ENCODE measurements at regions not wholly inside any gene's neighbourhood (a gene's known extent, or its start where the extent isn't known, plus 50 kb on each side); places are given as distances from the start of the nearest gene placed in this dataset.

DNA sequence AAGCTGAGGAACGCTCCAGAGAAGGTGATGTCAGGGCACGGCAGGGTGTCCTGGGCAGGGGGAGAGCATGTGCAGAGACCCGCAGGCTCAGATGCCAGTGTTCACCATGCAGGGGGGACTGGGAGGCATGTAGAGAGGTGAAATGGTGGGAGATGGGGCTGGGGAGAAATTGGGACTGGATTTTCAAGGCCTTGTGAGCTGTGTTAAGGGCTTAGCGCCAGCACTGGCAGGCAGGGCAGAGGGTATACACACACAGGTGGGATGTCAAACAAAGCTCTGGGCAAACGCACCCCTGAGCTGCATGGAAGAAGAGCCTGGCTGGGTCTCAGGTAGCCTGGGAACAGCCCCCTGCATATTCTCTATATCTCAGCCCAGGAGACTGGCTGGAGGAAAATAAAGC, 282.7 kb downstream of the SHQ1 start:
- no peak for DNase-seq

DNA sequence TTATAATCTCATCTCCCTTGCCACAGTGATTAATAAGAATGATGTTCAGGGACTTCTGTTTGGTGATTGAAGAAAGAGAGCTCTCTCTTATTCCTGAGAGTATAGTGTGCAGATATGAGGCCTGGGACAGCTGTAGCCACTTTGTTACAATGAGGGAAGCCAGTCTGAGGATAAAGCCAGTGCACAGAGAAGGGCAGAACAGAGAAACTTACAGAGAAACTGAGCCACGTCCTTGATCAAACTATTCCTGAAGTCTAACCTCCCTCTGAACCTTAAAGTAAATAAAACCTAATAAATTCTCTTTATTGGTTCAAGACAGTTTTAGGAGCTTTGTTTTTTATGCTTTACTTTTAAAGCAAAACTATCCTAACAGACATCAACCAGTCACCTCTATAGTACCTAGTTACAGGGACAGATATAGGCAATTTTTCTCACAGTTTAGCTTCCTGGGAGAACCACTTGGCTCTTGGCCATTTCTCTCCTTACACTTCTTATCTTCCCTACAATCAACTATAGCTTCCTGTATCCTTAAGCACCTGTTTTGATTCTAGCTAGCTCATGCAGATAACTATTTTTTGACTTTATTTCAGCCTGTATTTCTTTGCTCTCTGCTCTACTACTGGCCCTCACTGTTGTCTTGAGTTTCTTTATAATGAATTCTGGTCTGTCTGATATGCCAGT, 284.4 kb downstream of the SHQ1 start:
- DNase-seq: no peak

DNA sequence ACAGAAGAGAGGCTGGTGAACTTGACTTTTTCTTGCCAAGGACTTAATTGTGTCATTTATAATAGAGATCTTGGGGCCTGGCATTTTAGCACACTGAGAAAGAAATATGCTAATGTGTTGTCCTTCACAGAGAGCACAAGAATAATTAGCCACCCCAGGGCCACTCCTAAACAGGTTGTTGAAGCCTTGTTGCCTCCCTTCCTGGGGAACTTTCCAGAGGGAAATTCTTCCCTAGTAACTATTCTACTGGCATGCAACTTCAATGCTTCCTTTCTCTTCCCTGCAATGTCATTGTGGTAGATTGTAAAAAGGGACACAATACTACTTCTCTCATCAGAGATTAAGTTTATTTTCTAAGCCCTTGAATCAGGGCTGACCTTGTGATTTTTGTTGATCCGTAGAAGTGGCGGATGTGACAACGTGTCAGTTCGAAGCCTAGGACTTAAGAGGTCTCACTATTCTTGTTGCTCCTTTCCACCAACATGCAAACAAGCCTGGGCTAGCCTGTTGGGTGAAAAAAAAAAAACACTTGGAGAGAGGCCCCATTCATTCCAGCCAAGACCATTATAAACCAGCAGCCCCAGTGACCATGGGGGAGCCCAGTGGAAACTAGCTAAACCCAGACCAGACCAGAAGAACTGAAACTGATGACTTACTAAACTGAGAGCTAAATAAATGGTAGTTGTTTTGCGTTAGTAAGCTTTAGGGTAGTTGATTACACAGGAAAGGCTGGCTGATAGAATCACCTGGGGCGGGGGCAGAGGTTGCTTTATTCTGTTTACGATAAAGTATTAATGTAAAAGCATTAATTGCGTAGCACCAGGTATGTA, 287.2 kb downstream of the SHQ1 start:
- no peak for DNase-seq

DNA sequence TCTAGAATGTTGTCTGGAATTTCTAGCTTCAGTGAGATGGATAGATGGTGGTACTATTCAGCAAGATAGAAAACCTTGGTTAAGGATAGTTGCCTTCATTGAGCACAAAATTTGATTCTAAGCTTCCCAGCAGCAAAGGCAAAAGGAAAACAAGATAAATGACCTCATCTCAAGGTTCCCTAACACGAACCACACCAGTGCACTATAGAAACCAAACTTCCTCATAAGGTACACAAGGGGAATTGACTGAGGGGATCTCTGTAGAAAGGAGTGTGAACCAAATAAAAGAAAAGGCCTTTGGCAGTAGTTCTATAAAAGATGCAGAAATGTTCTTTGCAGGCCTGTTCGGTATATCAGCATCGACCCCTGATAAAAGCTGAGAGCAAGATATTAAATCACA, 288.9 kb downstream of the SHQ1 start:
- DNase-seq: no peak

DNA sequence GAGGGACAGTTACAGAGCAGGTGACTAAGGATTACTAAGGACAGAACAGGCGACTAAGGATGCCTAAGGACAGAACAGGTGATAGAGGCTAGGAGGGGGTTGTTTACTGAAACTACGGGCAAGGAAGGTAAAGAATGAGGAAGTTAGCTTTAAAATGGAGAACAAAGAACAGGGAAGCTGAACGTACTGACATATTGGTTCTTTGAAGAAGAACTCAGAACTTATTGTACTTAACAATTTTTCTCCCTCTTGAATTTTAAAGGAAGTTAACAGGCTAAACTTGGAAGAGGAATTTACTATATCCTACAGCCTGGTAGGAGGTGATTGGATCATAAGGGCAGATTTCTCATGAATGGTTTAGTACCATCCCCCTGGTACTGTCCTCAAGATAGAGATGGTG, 290.2 kb downstream of the SHQ1 start:
- DNase-seq: no peak

DNA sequence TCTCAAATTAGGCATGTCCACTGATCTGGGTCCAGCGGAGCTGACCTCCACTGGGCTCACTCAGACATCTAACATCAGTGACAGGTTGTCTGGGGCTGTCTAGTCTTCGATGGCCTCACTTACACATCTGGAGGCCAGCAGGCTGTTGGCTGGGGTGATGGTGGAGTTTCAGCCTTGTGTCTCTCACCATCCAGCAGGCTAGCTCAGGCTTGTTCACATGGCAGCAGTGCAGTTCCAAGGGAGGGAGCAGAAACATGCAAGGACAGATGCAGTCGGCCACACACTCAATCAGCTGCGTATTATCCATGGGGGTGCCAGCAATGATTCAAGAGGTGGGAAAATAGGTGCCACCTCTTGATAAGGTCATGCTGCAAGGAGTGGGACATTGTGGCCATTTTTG, 292.5 kb downstream of the SHQ1 start:
- DNase-seq: no peak

DNA sequence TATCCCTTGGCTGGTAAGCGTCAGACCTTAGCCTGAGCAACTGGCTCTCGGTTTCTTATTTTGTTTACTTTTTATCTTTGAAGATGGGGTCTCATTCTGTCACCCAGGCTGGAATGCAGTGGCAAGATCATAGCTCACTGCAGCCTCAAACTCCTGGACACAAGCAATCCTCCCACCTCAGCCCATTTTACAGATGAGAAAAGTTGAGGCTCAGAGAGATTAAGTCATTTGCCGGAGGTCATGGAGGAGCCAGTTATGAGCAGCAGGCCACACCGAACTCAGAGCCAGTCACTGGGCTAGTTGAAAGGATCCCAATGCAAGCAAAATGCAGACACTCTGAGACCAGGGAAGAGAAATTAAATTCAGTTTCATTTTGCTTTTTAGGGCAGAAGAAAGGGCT, 293.6 kb downstream of the SHQ1 start:
- DNase-seq: no peak

DNA sequence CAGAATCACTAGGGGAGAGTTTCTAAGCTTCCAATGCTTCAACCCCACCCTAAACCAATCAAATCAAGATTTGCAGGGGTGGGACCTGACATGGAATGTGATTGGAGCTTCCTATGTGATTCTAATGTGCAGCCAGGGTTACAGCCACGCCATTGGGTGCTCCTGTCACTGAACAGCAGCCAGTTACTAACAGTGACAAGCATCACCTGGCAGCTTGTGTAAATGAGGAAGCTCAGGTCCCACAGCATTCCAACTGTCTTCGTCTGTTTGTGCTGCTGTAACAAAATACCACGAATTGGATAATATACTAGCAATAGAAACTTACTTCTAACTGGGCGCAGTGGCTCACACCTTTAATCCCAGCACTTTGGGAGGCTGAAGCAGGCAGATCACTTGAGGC, 294.9 kb downstream of the SHQ1 start:
- DNase-seq: no peak

DNA sequence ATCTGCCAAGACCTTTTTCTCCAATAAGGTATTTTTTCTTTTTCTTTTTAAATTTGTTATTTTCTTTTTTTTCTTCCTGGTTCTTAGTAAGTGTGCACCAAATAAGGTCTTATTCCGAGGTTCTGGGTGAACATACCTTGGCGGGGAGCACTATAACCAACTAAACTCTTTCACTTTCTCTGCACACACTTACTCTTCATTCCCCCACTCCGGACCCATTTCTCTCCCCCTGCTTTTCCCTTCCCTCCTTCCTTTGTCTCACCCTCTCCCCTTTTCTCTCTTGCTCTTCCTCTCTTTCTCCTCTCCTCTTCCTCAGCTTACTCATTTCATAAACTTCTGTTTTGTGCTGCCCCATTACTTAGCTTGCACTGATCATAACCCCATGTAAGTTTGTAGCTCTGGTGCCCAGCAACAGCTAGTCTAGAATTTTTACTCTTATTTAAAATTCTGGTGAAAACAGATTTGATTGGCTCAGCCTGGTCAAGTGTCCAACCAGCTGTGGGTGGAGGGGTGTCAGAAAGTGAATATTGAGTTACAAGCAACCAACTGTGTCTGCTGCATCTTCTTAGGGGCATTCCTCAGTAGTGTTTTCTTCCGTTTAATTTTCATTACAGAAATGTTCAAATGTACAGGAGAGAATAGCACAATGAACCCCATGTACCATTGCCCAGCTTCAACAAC, 297.5 kb downstream of the SHQ1 start:
- no peak for DNase-seq

DNA sequence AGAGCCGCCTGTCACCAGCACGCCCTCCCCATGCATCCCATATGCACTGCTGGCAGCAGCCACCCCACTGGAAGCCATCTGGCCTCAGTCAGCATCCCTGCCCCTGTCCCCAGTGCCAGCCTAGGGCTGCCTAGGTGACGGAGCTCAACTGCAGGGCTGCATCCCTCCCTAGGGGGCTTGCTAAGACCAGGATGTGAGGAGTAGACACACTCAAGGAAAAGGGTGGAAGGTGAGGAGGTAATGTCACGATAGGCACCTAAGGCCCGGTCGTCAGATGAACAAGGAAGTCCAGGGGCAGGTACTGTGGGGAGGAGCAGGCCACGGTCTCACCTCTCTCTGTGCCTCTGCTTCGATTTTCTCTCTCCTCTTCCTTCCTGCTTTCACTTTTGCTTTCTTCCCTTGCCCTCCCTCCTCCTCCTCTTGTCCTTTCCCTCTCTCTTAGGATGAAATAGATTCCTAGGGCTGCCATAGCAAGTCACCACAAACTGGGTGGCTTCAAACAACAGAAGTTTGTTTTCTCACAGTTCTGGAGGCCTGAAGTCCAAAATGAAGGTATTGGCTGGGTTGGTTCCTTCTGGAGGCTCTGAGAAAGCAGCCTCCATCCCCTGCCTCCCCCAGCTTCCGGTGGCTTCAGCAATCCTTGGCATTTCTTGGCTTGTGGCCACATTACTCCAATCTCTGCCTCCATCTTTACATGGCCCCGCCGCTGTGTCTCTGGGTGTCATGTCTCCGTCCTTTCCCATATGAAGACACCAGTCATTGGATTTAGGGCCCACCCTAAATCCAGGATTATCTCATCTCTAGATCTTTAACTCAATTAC, 298.3 kb downstream of the SHQ1 start:
- DNase-seq: peak; percentile 21

DNA sequence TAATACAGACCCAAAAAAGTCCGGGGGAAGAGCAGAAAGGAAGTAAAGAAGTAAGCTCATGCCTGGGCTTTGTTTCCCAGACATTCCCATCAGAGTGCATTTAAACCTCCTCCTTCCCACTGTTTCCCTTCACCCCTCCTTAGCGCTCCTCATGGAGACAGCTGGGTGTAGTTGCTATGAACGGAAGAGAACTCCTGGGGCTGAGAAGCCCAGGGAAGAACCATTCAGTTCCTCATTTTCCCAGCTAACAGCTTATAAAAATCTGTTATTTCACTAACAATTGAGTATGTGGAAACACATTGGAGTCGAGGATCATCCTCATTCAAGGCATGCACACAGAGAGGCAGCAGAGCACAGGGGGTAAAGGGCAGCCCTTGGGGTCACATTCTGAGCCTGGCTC, 299.3 kb downstream of the SHQ1 start:
- DNase-seq: no peak

DNA sequence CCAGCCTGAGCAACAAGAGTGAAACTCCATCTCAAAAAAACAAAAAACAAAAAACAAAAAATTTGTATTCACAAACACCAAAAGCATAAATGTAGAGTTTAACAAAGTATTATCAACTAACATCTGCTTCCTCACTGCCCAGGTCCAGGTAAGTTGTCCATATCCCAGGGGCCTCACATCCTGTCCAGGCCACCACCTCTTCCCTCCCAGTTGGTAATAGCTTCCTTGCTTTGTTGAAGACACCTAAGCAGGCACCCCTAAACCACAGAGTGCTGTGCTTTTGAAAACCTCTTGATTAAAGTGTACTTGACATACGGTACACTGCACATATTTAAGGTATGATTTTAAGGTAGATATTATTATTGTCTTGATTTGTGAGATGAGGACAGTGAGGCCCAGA, 299.8 kb downstream of the SHQ1 start:
- no peak for DNase-seq

DNA sequence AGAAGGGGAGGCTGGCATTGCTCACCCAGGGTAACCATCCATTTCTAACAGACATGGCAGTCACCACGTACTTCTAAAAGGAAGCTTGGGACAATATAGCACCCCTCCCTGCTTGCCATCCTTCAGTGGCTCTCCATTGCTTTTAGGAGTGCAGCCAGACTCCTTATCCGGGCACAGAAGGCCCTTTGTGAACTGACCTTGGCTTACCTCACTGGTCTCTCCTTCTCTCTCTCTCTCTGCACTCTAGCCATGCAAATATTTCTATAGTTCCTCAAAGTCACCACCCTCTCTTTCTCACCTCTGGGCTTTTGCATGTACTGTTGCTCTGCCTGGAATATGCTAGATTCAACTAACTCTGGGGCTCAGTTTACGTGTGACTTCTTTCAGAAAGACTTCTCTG, 301.1 kb downstream of the SHQ1 start:
- DNase-seq: no peak

DNA sequence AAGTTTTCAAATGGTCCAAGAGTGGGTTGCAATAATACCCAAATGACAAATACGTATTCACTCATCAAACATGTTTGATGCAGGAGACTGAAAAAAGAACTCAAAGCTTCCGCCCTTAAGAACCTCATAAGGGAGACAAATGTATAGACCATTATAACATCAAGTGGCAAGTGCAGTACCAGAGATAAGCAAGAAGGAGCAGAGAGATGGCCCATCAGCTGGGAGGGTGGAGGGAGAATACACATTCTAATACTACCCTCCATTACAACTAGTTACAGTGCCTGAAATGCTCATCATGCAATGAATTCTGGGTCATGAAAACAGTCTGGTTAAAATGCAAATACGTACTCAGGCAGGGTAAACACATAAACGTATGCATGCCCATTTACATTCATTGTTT, 304.0 kb downstream of the SHQ1 start:
- DNase-seq: no peak

DNA sequence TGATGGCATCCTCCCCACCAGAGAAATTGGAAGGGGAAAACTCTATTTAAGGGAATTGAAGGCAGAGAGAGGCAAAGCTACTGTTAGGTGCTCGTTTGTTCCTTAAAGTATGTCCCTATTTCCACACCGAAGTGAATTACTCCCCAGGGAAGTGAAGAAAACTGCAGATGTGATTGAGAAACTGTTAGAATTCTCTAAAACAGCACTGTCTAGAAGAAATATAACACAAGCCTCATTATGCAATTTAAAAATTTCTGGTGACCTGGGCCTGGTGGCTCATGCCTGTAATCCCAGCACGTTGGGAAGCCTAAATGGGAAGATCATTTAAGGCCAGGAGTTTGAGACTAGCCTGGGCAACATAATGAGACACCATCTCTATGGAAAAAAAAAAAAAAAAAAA, 305.0 kb downstream of the SHQ1 start:
- no peak for DNase-seq

DNA sequence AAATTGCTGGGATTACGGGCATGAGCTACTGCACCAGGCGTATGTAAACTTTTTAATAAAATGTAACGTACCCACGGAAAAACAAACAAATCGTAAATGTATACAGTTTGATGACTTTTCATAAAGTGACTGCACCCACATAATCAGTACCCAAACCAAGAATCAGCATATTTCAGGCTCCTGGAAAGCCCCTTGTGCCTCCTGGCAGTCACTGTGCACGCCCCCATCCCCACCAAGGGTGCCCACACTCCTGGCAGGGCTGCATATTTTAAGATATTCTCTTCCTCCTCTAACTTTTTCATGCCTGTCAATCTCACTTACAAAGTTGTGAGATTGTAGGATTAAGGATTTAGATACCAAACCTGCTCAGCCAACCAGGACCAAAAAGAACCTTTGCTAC, 305.5 kb downstream of the SHQ1 start:
- DNase-seq: no peak

DNA sequence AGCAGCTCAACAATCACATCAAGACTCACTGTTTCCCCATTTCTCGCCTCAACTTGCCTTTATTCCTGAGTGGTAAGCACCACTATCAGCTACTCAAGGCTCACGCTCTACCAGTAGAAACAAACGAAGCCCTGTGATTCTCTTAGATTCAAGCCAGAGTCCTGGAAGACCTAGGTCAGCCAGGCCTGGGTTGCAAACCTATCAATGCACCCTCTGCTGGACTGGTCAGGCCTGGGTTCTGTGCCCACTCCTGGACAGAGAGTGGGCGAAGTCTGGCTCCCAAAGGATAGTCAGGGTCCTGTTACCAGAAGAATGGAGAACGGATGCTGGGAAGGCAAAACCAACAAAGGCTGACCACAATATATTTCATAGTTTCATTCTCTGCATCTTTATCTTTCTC, 308.4 kb downstream of the SHQ1 start:
- no peak for DNase-seq

DNA sequence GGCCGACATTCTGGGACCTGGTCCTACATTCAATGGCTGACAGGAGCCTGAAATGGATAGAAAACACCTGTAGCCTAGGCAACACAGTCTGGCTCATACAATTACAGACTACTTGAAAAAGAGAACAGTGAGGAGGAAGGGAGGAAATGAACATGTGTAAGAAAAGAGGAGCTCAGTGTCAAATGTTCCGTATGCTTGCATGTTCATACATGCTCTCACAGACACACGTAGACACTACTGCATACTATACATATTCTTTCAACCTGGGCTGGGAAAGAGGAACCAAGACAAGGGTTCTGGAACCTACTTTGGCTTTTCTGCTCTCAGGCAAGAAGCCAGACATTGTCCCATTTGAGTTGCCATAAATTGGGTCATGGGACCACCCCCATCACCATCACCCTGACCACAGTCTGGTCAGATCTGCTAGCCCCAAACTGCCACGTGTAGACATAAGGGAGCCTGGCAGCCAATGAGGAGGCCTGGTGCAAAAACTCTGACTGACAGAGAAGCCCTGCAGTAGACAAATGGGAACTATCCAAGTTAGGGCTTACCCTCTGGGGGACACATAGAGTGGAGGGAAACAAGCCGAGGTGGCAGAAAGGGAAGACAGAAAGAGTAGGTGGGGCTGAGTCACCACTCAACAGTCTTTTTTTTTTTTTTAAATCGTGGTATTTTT, 310.0 kb downstream of the SHQ1 start:
- DNase-seq: no peak

DNA sequence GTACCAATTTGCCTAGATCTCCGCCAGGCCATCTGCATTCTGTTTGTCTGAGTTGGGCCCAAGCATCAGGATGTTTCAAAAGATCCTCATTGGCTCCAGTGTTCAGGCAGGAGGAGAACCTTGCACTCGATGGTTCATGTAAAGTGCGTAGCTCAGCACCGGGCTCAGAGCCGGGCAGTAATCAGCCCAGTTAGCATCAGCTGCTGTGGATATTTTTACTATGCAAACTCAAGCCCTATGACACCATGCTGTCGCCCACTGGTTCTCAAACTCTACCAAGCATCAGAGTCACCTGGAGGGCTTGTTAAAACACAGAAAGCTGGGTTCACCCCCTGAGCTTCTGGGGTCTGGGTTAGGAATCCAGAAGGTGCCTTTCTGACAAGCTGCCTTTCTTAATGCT, 310.8 kb downstream of the SHQ1 start:
- no peak for DNase-seq

DNA sequence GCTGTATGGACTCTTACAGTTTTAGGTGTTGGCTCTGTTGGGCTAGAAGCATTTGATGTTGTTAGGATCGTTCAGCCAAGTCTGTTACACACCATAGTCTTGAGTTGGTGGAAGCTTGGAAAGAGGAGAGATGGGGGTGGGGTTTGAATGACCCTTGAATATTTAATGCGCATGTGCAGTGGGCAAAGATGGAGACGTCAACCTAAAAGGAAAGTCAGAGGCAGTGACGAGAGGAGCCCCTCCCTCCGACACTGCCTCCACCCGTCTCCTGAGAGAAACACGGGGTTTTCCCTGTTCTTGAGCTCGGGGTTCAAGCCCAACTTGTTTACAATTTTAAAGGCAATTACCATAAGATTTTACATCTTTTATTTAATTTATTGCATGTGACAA, 311.4 kb downstream of the SHQ1 start:
- DNase-seq: no peak

DNA sequence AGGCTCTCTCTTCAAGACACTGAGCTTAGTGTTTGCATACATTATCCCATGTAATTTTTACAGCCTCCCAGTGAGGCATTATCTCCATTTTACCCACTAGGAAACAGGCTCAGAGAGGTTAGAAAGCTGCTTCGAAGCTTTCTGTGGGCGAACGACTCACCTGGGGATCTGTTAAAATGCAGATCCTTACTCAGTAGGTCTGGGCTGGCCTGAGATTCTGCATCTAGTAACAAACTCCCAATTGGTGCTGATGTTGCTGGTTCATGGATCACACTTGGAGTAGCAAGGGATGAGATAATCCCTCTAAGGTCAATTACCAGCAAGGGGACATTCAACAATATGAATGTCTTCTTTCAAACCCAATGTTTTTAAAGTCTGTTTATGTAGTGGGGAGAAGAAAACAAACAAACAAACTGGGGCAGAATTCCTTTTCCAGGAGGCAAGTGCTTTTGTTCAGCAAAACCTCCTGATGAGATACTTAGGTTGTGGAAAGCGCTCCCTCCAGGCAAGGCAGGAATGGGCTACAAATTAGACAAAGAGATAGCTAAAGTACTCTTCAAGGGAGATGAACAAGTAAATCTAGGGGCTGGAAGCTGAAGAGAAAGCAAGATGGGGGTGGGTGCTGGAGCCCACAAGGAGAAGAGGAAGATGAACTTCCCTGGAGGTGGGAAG, 311.9 kb downstream of the SHQ1 start:
- DNase-seq: no peak

DNA sequence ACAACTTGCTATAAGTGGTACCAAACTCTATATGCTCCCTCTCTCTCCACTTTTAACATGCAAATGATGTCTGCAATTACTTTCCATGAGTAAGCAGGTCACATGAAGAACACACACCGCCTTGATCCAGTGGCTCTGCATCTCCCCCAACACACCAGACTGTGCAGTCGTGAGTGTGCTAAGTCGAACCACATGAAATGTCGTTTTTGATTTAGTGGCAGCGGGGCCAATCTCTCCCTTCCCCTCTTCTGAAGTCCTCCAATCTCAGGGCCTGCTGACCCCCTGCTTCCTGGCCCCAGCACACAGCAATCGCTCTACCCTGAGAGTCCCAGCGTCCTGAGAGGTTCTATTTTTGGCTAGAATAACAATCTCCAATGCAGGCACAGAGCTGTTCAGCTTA, 312.5 kb downstream of the SHQ1 start:
- no peak for DNase-seq
